IPS-15b (cell line): ENCODE measurements at regions not wholly inside any gene's neighbourhood (a gene's known extent, or its start where the extent isn't known, plus 50 kb on each side); places are given as distances from the start of the nearest gene placed in this dataset.
"Not testable (repeated sequence)": the region's sequence is repeated elsewhere in the genome, so short reads cannot be mapped to it uniquely, and the experiment has no call there.

Source experiments
- H3K27me3 ChIP-seq: one replicate; pipeline ENCODE4 v1.6.1; 2013; ENCODE audit warnings: low read length; ENCODE audit not compliant: control insufficient read depth, insufficient read depth
- H3K36me3 ChIP-seq: one replicate; pipeline ENCODE4 v1.6.1; 2013; ENCODE audit warnings: low read length; ENCODE audit not compliant: control insufficient read depth, insufficient read depth
- H3K4me1 ChIP-seq: one replicate; pipeline ENCODE4 v1.6.1; 2013; ENCODE audit warnings: mild to moderate bottlenecking, low read length; ENCODE audit not compliant: control insufficient read depth, insufficient read depth
- H3K4me3 ChIP-seq: one replicate; pipeline ENCODE4 v1.5.1; 2013; ENCODE audit warnings: low read depth, low read length
- H3K9ac ChIP-seq: one replicate; pipeline ENCODE4 v1.6.1; 2013; ENCODE audit warnings: low read depth, mild to moderate bottlenecking, low read length
- H3K9me3 ChIP-seq: one replicate; pipeline ENCODE4 v1.6.1; 2013; ENCODE audit warnings: mild to moderate bottlenecking, low read length; ENCODE audit not compliant: control insufficient read depth, insufficient read depth

- H3K9me3 ChIP-seq, result no peaks in the 10 kb centered on the region
- H3K4me1 ChIP-seq, result no peaks in the 10 kb centered on the region
- no peaks in the 10 kb centered on the region for H3K27me3 ChIP-seq
- H3K36me3 ChIP-seq, result no peaks in the 10 kb centered on the region
- H3K4me3 ChIP-seq, result no peak overlapping the region
- no peak overlapping the region for H3K9ac ChIP-seq
These were observed 229.3 kb upstream of the PRSS58 start for GRCh38 chr7:142487124-142487523.

GRCh38 chr7:142485617-142486226 lies 227.9 kb upstream of the PRSS58 start:
- H3K4me1 ChIP-seq, result no peaks in the 10 kb centered on the region
- no peak overlapping the region for H3K9ac ChIP-seq
- H3K9me3 ChIP-seq, result no peaks in the 10 kb centered on the region
- no peaks in the 10 kb centered on the region for H3K27me3 ChIP-seq
- H3K4me3 ChIP-seq, result no peak overlapping the region
- no peaks in the 10 kb centered on the region for H3K36me3 ChIP-seq

DNA sequence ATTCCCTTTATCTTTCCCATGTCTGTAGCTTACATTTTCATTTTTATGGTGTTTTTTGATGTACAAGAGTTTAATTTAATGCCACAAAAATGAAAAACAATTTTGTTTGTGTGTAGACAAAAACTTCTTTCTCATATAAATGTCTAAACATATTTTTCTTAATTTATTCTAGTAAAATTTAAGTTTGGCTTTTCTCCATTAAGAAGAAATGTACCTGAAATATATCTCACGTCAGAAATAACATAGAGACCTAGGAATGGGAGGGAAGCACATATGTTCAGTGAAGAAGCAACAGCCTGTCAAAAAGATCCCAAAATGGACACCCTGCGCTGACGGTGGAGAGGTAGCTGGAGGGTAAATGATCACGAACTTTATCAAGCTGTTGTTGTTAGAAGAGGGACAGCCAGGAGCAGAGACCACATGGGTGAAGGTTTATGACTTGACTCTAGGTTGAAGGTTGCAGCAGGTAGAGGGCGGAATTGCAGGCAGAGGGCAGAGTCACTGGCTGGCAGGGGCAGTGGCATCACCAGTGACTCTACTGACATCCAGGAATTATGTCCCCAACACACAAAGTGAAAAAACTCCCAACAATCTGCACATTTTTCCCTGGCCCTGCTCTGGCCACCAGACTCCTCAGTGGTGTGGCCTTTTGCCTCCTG lies 225.9 kb upstream of the PRSS58 start:
- Histone ChIP-seq H3K9ac (no peak overlapping the region), H3K9me3 (no peaks in the 10 kb centered on the region), H3K36me3 (no peaks in the 10 kb centered on the region), H3K27me3 (no peaks in the 10 kb centered on the region), H3K4me3 (no peak overlapping the region), H3K4me1 (no peaks in the 10 kb centered on the region)

- Histone ChIP-seq H3K9ac (no peak overlapping the region), H3K4me1 (no peaks in the 10 kb centered on the region), H3K9me3 (no peaks in the 10 kb centered on the region), H3K36me3 (no peaks in the 10 kb centered on the region), H3K4me3 (no peak overlapping the region), H3K27me3 (no peaks in the 10 kb centered on the region)
These were observed 225.2 kb upstream of the PRSS58 start for GRCh38 chr7:142482891-142483658.

DNA sequence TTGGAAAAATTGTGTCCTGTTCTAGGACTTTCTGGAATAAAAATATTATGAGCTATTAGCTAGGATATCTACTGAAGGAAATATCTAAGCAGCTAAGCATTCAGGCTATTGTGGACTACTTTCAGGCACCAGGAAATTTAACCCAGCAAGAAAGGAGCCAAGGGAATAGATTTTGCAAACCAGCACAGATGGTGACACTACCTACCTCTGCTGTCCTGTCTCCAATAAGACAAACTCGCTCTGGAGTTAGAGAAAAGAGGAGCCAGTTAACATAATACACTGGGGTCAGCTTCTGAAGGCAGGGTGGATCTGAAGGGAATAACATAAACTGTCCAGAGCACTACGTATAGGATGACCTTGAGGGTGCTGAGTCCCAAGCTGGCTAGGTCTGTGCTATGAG lies 223.7 kb upstream of the PRSS58 start:
- Histone ChIP-seq H3K36me3 (no peaks in the 10 kb centered on the region), H3K27me3 (peaks cover 2% of the 10 kb centered on the region), H3K9ac (no peak overlapping the region), H3K4me3 (no peak overlapping the region), H3K4me1 (no peaks in the 10 kb centered on the region), H3K9me3 (no peaks in the 10 kb centered on the region)

DNA sequence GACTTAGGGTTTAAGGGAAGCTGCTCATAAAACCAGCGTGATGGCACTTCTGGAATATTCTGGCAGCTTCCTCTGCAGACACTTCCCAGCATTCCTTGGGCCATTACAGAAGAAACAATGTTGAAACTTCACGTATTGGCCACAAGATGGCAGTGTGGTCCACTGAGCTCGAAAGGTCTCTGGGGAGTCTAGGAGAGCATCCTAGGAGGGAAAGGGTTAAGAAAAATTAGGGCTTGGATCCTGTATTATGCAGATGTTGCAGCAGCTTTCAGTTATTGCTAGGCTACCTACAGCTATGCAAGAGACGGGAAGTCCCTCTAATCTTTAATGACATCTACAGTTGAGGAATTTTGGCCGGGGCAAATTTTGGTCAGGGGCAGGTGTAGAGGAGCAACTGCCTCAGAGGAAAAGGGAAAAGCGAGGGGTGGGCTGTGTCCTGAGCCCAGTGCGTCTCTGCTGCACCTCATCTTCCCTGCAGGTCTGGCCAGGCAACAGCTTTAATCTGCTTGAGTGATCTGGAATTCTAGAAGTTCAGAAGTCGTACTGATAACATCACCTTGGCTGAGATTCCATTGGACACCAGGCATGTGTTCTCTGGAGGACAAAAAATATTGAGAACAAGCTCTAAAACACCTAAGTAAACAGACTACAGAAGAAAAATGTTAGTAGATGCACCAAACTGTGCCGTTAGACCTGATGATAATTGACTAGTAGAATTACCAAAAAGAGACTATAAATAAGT lies 220.8 kb upstream of the PRSS58 start:
- no peak overlapping the region for H3K4me3 ChIP-seq
- no peaks in the 10 kb centered on the region for H3K9me3 ChIP-seq
- H3K36me3 ChIP-seq, result no peaks in the 10 kb centered on the region
- peaks cover 2% of the 10 kb centered on the region for H3K27me3 ChIP-seq
- H3K9ac ChIP-seq, result no peak overlapping the region
- no peaks in the 10 kb centered on the region for H3K4me1 ChIP-seq

DNA sequence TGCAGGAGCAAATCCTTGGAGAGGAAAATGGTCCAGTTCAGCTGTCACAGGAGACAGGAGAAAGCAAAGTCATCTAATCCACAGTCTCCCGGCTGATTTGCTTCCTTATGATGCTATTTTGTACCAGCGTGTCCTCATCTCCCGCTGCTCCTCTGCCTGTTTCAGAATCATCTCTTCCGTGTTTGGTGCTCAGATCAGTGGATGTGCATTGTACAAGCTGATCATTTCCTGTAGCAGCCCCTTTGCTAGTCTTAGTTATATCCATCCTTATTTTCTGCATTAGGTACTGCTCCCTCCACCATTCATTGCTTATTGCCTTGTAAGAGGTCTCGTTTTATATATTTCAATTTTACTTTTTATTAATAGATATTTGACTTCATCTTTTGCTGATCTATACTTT lies 219.9 kb upstream of the PRSS58 start:
- H3K27me3 ChIP-seq, H3K9me3 ChIP-seq, H3K36me3 ChIP-seq, H3K4me1 ChIP-seq, H3K4me3 ChIP-seq, H3K9ac ChIP-seq: not testable (repeated sequence)

GRCh38 chr7:142477079-142477651 lies 219.3 kb upstream of the PRSS58 start:
- Histone ChIP-seq H3K9ac (no peak overlapping the region), H3K4me1 (no peaks in the 10 kb centered on the region), H3K9me3 (no peaks in the 10 kb centered on the region), H3K27me3 (peaks cover 2% of the 10 kb centered on the region), H3K4me3 (no peak overlapping the region), H3K36me3 (no peaks in the 10 kb centered on the region)

DNA sequence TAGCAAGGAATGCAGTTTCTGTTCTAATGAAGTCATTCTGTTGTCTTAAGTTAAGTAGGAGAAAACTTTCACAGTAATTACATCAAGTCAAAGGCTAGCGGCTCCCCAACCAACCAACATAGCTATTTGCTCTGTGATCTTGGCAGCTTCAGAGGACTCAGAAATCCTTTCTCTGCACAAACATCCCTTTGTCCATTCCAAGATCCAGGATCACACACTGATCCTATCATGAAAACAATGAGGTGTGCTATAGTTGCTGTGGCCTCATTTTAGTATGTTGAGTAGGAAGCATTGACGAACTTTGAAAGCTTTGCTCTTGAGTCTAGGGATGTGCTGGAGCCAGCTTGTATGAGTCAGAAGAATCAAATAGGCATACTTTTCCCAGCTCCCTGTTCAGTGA lies 218.2 kb upstream of the PRSS58 start:
- H3K9ac ChIP-seq, result no peak overlapping the region
- no peaks in the 10 kb centered on the region for H3K36me3 ChIP-seq
- no peaks in the 10 kb centered on the region for H3K9me3 ChIP-seq
- H3K4me3 ChIP-seq, result no peak overlapping the region
- no peaks in the 10 kb centered on the region for H3K4me1 ChIP-seq
- peaks cover 2% of the 10 kb centered on the region for H3K27me3 ChIP-seq

DNA sequence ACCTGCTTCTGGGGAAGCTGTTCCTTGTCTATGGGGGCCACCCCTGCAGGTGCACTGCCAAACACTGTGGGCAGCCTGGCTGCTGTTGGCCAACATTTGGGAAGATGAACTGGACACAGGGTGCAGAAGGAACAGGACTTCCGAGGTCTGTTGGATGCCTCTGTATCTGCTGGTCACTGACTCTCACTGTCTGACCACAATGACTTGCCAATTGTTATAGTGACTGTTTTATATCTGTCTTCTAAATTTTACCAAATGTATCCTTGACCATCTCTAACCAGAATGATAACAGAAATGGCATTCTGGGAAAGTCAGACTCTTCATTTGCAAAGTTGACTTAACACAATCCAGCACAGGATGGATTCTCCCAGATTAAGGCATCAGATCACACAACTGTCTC lies 214.0 kb upstream of the PRSS58 start:
- no peak overlapping the region for H3K4me3 ChIP-seq
- H3K36me3 ChIP-seq, result no peaks in the 10 kb centered on the region
- H3K9me3 ChIP-seq, result no peaks in the 10 kb centered on the region
- H3K4me1 ChIP-seq, result no peaks in the 10 kb centered on the region
- H3K27me3 ChIP-seq, result no peaks in the 10 kb centered on the region
- H3K9ac ChIP-seq, result no peak overlapping the region

DNA sequence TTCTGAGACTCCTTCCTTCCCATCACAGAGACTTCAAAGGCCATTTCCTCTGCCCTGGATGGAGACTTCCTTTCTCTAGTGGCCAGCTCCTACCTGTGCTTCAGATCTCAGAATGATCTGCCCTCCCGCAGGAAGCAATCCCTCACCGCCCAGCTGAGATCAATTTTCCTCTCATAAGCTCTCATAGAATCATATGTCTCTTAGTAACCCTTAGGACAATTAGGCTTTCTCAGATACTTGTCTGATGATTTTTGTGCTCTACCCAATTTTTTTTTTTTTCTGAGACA lies 212.6 kb upstream of the PRSS58 start:
- Histone ChIP-seq H3K9ac (no peak overlapping the region), H3K4me1 (no peaks in the 10 kb centered on the region), H3K4me3 (no peak overlapping the region), H3K27me3 (no peaks in the 10 kb centered on the region), H3K36me3 (no peaks in the 10 kb centered on the region), H3K9me3 (no peaks in the 10 kb centered on the region)
